GM19452 (cell line): ENCODE measurements at regions not wholly inside any gene's neighbourhood (a gene's known extent, or its start where the extent isn't known, plus 50 kb on each side); places are given as distances from the start of the nearest gene placed in this dataset.
A peak's percentile ranks its signal among the peaks of the same experiment; 100 is the strongest.

ENCODE experiments used
- ATAC-seq: cut with Tn5 transposase; IDR thresholded peaks from one replicate; pipeline ENCODE4 v1.9.1; 2021; ENCODE audit not compliant: unreplicated experiment

- ATAC-seq, result no peak
Measured at GRCh38 chr1:177848577-177848976, 121.3 kb downstream of the SEC16B start.

DNA sequence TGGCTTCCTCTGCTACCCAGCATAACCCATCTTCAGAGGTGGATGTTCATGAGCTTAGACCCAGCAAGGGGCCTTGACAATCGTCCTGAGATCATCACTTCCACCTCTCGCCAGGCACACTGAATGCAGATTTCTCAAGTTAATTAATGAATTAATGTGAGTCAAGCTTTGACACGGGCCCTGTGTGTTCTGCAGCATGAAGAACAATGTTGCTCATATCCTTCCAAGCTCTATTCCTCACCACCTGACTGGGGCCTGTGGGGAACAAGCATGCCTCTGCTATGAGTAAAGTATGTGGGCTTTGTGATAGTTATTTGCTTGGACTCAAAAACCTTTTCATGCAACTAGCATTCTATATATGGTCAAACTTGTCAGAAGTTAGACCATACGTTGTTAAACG, 122.0 kb downstream of the SEC16B start:
- no peak for ATAC-seq

- ATAC-seq, result no peak
Measured at GRCh38 chr1:177838907-177839485, 130.9 kb downstream of the SEC16B start.

DNA sequence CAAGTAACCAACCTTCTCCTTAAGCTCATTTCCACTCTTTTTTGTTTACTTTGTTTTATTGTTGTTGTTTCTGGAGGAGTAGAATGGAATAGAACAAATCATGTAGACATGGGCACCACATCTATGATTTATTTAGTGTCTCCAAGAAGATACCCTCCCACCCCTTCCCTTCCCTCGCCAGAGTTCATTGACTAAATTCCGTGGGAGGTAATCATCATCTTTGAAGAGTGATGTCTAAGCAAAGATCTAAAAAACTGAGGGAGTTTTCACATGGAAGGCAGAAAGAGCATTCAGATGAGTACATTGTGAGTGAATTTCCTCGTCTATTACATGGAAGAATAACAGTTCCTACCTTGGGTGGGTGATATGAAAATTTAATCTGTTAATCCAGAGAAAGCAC, 136.2 kb downstream of the SEC16B start:
- ATAC-seq, result no peak

- ATAC-seq, result no peak
Measured at GRCh38 chr1:177830531-177831135, 139.2 kb downstream of the SEC16B start.

DNA sequence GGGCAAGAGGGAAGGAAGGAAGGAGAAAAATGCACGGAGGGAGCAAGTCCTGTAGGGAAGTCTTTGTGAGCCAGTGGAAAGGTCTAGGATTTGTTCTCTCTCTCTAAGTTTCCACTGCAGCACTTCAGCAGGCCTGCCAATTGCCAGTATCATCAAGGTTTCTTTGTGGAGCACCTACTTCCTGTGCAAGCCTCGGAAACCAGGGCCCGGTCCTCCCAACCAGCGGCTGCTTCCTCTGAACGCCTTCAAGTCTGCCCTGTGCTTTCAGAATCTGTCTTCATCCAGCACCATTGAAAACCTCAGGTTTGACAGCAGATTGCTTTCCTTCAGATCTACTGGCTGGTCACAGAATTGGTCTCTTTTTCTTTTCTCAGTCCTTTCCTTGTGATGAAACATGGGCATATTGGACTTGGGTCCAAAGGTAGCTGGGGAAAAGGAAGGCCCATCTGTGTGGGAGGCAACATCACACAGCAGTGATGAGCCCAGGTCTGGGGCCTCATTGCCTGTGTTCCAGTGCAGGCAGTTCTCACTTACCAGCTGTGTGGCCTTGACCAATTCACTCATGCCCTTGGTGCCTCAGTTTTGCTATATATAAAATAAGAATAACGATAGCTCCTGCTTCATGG, 144.5 kb downstream of the SEC16B start:
- peak; percentile 42 for ATAC-seq

- ATAC-seq, result peak; percentile 62
Measured at GRCh38 chr1:177824508-177824982, 145.3 kb downstream of the SEC16B start.

DNA sequence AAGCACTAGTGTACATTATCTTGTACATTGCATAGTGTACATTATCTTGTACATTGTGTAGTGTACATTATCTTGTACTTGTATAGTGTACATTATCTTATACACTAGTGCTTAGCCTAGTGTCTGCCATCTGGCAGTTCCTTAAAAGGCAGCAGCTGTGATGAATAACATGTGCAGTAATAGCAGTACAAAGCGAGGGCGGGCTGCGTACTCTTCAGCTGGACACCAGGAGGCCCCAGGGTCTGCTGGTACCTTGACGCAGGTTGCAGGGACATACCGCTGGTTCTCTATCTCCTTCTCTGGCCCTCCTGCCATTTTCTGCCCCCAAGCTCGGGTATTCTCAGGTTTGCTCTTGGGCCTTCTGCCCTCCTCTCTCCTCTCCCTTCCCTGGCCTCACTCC, 149.6 kb downstream of the SEC16B start:
- ATAC-seq, result no peak

GRCh38 chr1:177817937-177818875, 151.7 kb downstream of the SEC16B start:
- peak; percentile 98 for ATAC-seq

GRCh38 chr1:177812650-177813049, 157.2 kb downstream of the SEC16B start:
- ATAC-seq, result no peak

DNA sequence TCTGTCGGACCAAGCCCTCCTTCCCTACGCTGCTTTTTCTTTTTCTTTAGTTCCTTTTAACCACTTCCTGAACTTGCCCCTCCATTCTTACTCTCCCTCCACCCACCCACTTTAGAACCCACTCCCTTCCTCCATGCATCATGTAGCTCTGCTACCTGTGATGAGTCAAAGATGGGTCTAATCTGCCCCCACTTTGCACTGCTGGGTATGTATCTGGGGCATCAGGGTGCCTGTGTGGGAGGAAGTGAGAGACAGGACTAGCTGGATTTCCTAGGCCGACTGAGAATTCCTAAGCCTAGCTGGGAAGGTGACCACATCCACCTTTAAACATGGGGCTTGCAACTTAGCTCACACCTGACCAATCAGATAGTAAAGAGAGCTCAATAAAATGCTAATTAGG, 157.7 kb downstream of the SEC16B start:
- no peak for ATAC-seq

- ATAC-seq, result no peak
Measured at GRCh38 chr1:177811429-177811828, 158.4 kb downstream of the SEC16B start.

DNA sequence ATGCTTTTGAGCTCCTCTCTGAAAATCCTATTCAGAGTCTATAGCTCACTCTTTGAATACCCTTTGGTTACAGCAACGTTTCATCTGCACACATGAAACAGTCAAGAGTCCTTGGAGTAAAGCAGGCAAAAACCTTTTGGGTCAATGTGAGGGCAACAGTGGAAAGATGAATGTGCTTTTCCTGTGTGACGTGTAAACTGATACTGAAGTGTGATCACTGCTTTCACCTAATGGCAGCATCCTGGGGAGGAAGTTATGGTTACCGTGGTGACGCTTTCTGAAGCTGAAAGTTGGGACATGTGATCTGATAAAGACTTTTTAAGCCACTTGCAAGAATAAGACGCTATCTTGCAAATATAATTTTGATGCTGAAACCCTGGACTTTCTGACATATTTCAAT, 160.0 kb downstream of the SEC16B start:
- peak; percentile 98 for ATAC-seq

GRCh38 chr1:177802304-177802703, 167.6 kb downstream of the SEC16B start:
- ATAC-seq, result no peak

GRCh38 chr1:177801790-177802189, 168.1 kb downstream of the SEC16B start:
- no peak for ATAC-seq

DNA sequence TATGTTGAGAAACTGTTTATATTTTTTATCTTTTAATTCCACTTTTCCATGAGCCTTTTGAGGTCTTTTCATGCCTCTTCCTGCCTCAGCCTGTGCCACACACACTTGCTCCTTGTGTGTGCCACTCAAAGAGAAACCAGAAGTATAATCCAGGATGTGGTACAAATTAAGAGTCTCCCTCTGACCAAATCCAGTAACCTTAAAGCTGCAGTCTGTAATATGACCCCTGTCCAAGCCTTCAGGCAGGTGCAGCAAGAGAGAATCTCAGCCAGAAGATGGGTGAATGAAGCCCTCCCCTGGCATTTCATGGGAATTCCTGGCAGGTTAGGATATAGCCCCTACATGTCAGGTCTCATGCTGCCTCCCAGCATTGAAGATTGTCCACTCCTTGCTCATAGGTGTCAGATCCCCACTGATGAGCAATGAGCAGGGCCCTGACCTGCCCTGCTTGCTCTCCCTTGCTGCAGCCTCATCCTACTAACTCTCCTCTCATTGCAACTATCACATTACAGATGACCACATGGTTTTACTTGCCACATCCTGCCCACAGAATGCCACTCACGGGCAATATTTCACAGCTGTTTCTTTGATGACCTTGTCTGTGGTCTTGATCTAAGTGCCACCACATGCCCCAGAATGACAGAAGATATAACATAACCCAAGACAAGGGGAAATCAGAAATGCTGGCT, 169.3 kb downstream of the SEC16B start:
- peak; percentile 70 for ATAC-seq

- no peak for ATAC-seq
Measured at GRCh38 chr1:177799746-177800145, 170.1 kb downstream of the SEC16B start.

DNA sequence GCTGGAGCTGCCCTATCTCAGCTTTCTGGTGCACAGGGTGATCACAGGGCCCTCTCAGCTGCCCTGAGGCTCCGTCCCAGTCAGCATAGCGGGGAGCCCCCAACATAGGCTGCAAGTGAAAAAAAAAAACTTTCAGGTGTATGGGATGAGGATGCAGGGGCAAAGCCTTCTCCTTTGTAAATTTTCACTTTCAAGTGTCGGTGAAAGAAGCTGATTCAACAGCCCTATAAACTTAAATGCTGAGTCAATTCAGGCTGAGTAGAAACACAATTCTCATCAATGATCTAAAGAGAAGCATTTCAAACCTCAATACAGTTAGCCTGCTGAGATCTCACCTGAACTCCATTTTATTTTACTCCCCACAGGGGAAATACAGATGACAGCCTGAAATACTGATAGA, 171.2 kb downstream of the SEC16B start:
- ATAC-seq, result peak; percentile 28

GRCh38 chr1:177796561-177796960, 173.3 kb downstream of the SEC16B start:
- ATAC-seq, result no peak

DNA sequence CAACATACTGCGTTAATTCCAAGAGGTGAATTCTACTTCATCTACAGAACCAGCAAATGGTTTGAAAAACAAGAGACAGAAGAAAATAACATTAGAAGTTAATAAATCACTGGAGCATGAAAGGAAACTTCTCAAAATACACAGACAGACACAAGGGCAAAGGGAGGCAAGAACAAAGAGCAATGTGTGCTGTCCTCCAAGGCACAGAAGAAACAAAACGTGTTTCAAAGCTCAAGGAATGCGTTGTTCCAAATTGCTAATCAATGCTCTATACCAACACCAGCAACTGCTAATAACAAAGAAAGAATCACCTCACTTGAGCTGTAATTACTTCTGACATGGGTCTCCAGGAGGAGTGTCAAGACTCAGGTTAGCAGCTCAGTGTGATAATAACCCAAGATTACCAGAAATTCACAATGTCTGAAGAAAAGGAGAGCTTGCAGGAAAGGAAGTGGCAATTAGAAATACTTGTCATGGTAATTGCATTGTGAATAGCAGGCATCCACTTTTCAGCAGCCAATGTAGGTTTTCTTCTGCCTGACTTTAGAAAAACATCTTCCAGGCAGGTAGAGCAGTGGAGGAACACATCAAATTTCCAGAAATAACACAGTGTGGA, 175.4 kb downstream of the SEC16B start:
- peak; percentile 45 for ATAC-seq
